Muscle of leg (tissue), 3 donors: ENCODE measurements at regions not wholly inside any gene's neighbourhood (a gene's known extent, or its start where the extent isn't known, plus 50 kb on each side); places are given as distances from the start of the nearest gene placed in this dataset.
"Not testable (repeated sequence)": the region's sequence is repeated elsewhere in the genome, so short reads cannot be mapped to it uniquely, and the experiment has no call there.

Experiments
- DNase-seq: peaks from one replicate; pipeline ENCODE4 v3.0.0; 2013
- H3K27ac ChIP-seq: one replicate; pipeline ENCODE4 v1.5.1; 2013; ENCODE audit warnings: mild to moderate bottlenecking, low read length, control low read depth
- H3K27me3 ChIP-seq: one replicate; pipeline ENCODE4 v1.6.1; 2013; ENCODE audit warnings: low read length; ENCODE audit not compliant: control insufficient read depth, insufficient read depth
- H3K36me3 ChIP-seq: one replicate; pipeline ENCODE4 v1.6.1; 2013; ENCODE audit warnings: low read length; ENCODE audit not compliant: control insufficient read depth, insufficient read depth
- H3K4me1 ChIP-seq: one replicate; pipeline ENCODE4 v1.6.1; 2013; ENCODE audit warnings: low read length; ENCODE audit not compliant: control insufficient read depth, insufficient read depth
- H3K4me3 ChIP-seq: one replicate; pipeline ENCODE4 v1.5.1; 2013; ENCODE audit warnings: low read length, control low read depth
- H3K9me3 ChIP-seq: replicated peaks from 2 replicates; pipeline ENCODE4 v1.6.1; 2013; ENCODE audit warnings: low read depth, low read length; ENCODE audit not compliant: control insufficient read depth
- WGBS: methylation state at CpG from one replicate; pipeline ENCODE4 v1.1.5; 2013; ENCODE audit warnings: missing lambda C conversion rate; ENCODE audit not compliant: insufficient coverage; 5-methylcytosine and 5-hydroxymethylcytosine counted together

DNA sequence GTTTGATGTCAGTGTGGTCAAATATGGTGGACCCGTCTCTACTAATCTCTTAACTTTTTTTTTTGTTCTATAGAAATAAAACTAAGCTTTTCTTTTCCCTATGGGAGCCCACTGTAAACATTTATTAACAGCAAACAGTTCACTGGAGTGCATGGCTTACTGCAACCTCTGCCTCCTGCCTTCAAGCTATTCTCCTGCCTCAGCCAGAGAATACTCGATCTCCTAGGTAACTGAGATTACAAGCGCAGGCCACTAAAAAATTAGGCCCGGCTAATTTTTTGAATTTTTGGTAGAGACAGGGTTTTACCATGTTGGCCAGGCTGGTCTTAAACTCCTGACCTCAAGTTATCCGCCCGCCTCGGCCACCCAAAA, 80.0 kb downstream of the PPIAL4G start:
- not testable (repeated sequence) for H3K4me1 ChIP-seq, H3K36me3 ChIP-seq, H3K9me3 ChIP-seq, H3K27ac ChIP-seq, H3K27me3 ChIP-seq, DNase-seq
- WGBS, result no CpG with 5 or more reads among the region's 7 CpGs
- H3K4me3 ChIP-seq, result peak overlapping the region; percentile 57

DNA sequence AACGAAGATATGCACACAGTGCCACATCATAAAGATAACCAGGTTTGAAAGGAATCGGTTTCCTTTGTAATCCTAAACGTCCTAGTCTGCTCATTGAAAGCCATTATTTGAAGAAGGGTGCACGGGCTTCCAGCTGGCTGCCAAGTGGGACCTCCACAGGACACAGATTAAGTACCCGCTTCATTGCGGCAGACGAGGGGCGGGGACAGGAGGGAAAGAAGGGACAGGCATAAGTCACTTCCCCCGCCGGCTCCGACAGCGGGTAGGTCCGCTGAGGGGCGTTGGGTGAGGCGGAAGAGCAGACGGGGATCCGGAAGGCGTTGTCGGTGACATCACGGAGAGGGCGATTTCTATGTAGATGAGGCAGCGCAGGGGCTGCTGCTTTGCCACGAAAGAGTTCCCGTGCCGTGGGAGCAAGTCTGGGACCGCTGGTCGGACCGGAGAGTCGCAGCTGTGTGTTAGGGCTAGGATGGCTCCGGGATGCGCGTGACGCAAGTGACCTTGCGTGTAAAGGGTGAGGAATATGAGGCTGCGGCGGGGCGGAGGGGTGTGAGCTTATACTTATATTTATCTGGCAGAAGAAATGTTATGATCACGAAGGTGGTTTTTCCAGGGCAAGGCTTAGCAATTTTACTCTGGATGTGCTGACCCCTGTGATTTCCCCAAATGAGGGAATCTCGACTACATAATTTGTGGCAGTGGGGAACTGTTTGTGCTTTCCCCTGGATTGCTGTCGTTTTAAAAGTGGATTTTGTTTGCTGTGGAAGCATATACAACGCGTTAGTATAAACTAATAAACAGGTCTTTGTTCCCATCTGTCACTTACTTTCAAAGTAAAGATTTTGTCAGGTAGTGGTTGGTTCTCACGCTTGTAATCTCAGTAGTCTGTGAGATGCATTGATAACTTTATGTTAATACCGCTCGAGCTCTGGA, 80.7 kb downstream of the PPIAL4G start:
- DNase-seq, result peak; percentile 74
- H3K4me1 ChIP-seq, H3K27me3 ChIP-seq, H3K9me3 ChIP-seq, H3K36me3 ChIP-seq: not testable (repeated sequence)
- peak overlapping the region; percentile 57 for H3K4me3 ChIP-seq
- WGBS, result under 1% methylated on average over 30 of the region's 45 CpGs
- H3K27ac ChIP-seq, result peak overlapping the region; percentile 69

DNA sequence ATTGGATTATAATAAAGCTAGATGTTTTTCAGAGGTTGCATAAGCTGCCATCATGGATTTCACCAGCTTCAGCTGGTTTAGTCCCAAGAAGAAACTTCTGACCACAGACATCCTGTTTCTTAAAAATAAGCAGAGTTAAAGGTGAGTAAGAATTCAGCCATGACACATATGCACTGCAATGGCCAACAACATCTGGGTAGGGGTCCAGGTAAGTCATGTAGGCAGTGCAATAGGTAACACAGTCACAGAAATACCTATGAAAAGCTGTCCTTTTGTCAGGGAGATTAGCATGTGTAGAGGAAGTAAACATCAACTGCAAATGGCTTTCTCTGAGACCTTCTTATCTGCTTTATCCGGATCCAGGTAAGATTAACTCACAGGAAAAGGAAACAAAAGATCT, 85.6 kb downstream of the PPIAL4G start:
- not testable (repeated sequence) for H3K27ac ChIP-seq

DNA sequence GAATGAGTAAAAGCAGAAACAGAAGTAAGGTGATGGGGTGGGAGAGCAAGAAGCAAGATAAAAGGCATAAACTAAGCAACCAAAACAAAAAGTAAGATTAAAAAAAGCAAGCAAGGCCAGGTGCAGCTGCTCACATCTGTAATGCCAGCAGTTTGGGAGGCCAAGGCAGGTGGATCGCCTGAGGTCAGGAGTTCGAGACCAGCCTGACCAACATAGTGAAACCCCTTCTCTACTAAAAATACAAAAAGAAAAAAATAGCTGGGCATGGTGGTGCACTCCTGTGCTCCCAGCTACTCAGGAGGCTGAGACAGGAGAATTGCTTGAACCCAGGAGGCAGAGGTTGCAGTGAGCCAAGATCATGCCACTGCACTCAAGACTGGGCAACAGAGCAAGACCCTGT, 90.6 kb downstream of the PPIAL4G start:
- not testable (repeated sequence) for H3K9me3 ChIP-seq, H3K27ac ChIP-seq, H3K4me1 ChIP-seq, H3K36me3 ChIP-seq, H3K4me3 ChIP-seq, H3K27me3 ChIP-seq, DNase-seq
- no CpG with 5 or more reads among the region's 2 CpGs for WGBS

More for the DNA sequence above, 85.6 kb downstream of the PPIAL4G start:
- H3K9me3 ChIP-seq, H3K4me3 ChIP-seq, H3K36me3 ChIP-seq, H3K27me3 ChIP-seq, H3K4me1 ChIP-seq, DNase-seq: not testable (repeated sequence)
- WGBS, result no CpG with 5 or more reads among the region's 1 CpG

DNA sequence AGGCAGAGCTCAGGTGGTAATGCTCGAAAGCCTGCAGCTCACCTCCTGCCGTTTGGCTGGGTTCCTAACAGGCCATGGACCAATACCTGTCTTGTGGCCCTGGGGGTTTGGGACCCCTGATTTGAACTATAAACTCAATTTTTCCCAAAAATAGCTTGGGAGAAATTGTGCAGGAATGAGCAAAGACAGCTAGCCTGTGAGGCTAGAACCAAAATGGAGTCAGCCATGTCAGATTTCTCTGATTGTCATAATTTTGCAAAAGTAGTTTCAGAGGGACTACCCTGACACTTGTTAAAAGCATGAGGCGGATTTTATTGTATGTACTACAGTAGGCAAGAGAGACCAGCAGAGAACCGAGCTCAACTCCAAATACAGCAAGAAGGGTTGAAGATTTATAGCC, 91.8 kb downstream of the PPIAL4G start:
- not testable (repeated sequence) for H3K9me3 ChIP-seq, DNase-seq, H3K27ac ChIP-seq, H3K4me3 ChIP-seq, H3K27me3 ChIP-seq, H3K36me3 ChIP-seq, H3K4me1 ChIP-seq
- WGBS, result no CpG with 5 or more reads among the region's 4 CpGs

DNA sequence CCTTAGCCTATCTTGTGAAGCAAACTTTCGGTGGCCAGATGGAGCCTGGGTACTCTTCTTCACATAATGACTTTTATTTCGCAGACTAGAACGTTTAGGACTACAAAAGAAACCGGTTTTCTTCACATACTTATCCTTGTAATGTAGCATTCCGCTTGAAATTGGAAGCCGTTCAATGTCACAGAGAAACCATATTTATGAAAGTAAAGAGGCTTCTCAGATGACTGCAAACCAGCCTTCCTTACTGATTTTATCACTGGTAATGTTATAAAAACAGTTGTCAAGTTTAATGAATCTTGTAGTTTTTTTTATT, 94.1 kb downstream of the PPIAL4G start:
- peak overlapping the region; percentile 61 for H3K4me3 ChIP-seq
- peak overlapping the region; percentile 71 for H3K27ac ChIP-seq
- no peaks in the 10 kb centered on the region for H3K9me3 ChIP-seq
- no peaks in the 10 kb centered on the region for H3K36me3 ChIP-seq
- DNase-seq, result no peak
- H3K4me1 ChIP-seq, result peaks cover 5% of the 10 kb centered on the region
- 0% methylated on average over 1 of the region's 6 CpGs for WGBS
- peaks cover 7% of the 10 kb centered on the region for H3K27me3 ChIP-seq

DNA sequence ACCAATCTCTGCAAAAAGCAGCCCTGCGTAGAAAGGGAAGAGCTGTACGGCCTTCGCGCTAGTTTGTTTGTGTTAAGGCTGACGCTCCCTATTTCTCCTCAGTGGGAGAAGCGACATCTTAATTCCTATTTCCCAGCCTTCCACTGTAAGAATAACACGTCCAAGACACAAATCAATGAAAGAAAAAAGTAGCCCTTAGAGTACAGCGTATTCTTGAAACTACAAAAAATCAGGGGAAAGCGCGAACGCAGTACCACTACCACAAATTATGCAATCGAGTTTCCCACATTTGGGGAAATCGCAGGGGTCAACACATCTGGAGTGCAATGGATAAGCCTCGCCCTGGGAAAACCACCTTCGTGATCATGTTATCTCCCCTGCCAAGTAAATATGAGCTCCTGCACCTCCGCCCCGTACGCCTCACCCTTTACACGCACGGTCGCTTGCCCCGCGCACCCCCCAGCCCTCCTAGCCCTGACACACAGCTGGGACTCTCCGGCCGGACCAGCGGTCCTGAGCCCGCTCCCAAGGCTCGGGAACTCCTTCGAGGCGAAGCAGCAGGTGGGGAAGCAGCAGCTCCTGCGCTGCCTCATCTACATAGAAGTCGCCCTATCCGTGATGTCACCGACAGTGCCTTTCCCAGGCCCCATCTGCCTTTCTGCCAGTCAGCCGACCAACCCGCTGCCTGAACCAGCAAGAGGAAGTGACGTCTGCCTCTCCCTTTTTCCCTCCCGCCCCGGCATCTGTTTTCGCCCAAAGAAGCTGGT, 94.7 kb downstream of the PPIAL4G start:
- Histone ChIP-seq H3K4me1 (peaks cover 5% of the 10 kb centered on the region), H3K9me3 (no peaks in the 10 kb centered on the region), H3K27me3 (peaks cover 7% of the 10 kb centered on the region), H3K36me3 (no peaks in the 10 kb centered on the region), H3K27ac (peak overlapping the region; percentile 71), H3K4me3 (peak overlapping the region; percentile 61)
- 1% methylated on average over 26 of the region's 40 CpGs for WGBS
- DNase-seq, result peak; percentile 96

DNA sequence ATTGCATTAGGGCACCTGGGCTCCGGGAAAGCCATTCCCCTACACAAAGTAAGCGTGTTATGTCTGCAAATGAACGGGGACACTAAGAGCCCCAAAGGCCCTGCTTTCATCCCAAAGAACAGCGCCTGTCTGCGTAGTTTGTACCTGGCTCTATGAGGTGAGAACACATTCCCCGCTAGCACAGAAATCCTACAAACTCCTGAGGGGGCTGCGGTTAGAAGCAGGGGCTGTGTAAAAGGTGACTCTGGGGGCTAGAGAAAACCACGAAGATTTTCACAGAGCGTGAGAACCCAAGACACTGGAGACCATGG, 95.2 kb downstream of the PPIAL4G start:
- not testable (repeated sequence) for DNase-seq, H3K27me3 ChIP-seq, H3K4me3 ChIP-seq, H3K9me3 ChIP-seq, H3K4me1 ChIP-seq, H3K36me3 ChIP-seq
- H3K27ac ChIP-seq, result peak overlapping the region; percentile 71
- WGBS, result 16% methylated on average over 5 of the region's 9 CpGs

DNA sequence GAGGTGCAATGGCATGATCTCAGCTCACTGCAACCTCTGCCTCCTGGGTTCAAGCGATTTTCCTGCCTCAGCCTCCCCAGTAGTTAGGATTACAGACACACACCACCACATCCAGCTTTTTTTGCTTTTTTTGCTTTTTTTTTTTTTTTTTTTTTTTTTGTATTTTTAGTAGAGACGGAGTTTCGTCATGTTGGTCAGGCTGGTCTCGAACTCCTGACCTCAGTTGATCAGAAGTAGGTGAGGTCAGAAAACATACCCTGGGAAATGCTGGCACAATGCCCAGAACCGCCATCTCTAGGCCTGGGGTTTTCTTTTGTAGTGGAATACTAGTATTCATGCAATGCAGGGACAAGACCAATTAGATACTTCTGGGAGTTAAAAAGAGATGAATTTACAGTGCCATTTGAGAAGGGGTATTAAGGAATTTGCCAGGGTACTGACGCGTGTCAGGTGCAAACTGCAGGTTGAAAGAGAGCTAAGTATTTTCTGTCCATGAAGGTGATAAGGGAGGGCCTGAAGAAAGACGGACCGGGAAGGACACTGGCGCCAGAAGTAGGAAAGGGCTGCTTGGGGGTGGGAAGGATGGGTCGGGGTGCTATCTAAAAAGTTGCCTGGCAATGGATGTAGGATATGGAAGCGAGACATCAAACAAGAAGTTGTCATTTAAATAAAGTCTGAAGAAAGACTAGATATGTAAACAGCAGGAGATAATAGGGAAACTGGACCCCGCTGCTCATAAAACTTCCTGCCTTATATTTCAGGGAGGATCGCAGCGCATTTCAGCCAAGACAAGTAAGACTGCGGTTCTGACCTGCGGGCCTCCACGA, 95.8 kb downstream of the PPIAL4G start:
- not testable (repeated sequence) for H3K9me3 ChIP-seq, H3K36me3 ChIP-seq, H3K27me3 ChIP-seq, H3K27ac ChIP-seq, H3K4me1 ChIP-seq, DNase-seq, H3K4me3 ChIP-seq
- WGBS, result 67% methylated on average over 17 of the region's 18 CpGs

DNA sequence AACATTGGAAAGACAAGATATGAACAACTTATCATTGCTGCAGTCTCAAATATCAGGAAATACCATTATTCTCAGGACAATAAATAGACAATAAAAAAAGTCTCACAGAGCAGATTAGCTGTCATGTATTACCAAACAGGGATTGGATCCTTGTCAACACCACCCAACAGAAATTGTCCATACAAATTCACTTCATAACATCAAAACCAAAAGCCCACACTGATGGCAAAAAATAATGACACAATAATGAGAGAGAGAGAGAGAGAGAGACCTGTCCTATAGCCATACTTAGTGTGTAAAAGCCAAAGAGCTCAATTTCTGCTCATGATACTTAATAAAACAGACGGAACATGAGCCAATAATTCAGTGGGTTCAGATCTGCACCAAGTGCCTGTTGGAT, 96.5 kb downstream of the PPIAL4G start:
- no CpG with 5 or more reads among the region's 1 CpG for WGBS
- H3K9me3 ChIP-seq, result no peaks in the 10 kb centered on the region
- peaks cover 5% of the 10 kb centered on the region for H3K4me1 ChIP-seq
- H3K4me3 ChIP-seq, result no peak overlapping the region
- no peak overlapping the region for H3K27ac ChIP-seq
- H3K36me3 ChIP-seq, result no peaks in the 10 kb centered on the region
- H3K27me3 ChIP-seq, result peaks cover 9% of the 10 kb centered on the region
- DNase-seq, result no peak
